ENCODE measurements at regions not wholly inside any gene's neighbourhood (a gene's known extent, or its start where the extent isn't known, plus 50 kb on each side); places are given as distances from the start of the nearest gene placed in this dataset.

DNA sequence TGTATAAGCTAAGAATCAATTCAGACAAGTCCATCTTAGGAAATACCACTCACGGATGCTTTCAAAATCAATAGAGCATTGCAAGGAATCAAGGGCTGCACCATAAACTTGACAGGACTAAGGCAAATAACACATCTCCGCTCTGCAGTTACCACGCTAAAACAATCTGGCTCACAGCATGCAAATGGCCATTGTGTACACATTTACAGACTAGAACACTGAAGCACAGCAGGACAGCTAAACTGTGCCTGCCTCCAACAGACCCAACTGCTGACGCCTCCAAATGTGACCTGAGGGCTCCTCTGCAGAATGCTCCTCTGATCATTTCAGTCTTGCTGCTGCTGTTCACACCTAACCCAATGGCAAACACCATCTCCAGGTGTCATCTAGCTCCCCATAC lies 104.3 kb downstream of the MEX3B start:
- ATAC-seq (no peak), DNase-seq (no peak)
- Histone ChIP-seq H3K4me3 (no peak overlapping the region), H3K4me1 (no peaks in the 10 kb centered on the region), H3K27ac (no peak overlapping the region), H3K36me3 (replicated peaks in 1 of 2; ENCODE audit: insufficient read depth in 1 of 2, low read depth in 2 of 2) (no peaks in the 10 kb centered on the region), H3K9me3 (no peaks in the 10 kb centered on the region), H3K27me3 (no peaks in the 10 kb centered on the region)
- intact Hi-C loops (cut with DNase I) = no loop called here
- WGBS, 2 donors = 25 to 58% methylated on average over 4 of the region's 4 CpGs
- TF ChIP-seq POLR2A (IDR thresholded peaks at IDR 0.05) = no peak
- TF ChIP-seq, protein P1, sequence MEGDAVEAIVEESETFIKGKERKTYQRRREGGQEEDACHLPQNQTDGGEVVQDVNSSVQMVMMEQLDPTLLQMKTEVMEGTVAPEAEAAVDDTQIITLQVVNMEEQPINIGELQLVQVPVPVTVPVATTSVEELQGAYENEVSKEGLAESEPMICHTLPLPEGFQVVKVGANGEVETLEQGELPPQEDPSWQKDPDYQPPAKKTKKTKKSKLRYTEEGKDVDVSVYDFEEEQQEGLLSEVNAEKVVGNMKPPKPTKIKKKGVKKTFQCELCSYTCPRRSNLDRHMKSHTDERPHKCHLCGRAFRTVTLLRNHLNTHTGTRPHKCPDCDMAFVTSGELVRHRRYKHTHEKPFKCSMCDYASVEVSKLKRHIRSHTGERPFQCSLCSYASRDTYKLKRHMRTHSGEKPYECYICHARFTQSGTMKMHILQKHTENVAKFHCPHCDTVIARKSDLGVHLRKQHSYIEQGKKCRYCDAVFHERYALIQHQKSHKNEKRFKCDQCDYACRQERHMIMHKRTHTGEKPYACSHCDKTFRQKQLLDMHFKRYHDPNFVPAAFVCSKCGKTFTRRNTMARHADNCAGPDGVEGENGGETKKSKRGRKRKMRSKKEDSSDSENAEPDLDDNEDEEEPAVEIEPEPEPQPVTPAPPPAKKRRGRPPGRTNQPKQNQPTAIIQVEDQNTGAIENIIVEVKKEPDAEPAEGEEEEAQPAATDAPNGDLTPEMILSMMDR (IDR thresholded peaks at IDR 0.05) = no peak

DNA sequence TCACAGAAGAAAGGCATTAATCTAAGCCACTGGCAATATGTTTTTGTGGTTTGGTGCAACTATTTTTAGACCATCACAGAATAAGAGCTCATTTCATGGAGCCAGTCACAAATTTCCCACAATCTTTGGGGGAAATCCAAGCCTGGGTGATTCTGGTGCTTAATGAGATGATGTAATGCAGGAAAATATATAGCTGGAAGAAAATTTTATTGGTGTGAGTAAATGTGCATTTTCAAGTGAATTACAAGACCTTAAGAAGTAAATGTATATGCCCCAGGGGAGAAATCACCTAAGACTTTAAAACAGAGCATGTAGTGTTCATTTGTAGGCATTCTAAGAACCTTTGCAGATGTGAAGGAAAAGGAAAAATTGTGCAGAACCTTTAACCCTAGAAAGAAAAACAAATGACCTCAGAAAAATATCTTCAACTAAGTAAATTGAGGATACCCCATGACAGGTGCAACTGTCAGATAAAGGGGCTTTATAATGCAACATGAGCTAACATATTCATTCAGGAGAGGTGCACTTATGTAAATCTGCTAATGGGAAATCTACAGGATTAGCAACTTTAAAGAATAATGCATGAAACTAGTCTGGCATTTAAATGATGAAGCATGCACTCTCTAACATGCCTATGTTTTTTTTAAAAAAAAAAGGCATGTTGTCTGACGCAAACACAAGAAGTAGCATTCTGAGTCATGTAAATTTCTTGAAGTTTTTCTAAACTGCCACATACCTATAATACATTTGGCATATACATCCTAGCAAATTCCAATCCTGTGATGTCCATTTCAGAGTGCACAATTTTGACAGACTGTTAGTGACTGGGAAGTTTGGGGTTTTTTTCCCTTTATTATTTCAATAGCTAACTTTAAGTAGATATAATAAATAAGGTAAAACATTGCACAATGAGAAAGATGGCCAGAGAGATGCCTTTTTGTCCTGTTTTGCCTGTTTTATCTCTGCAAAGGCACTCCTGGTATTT lies 105.1 kb downstream of the MEX3B start:
- intact Hi-C loops (cut with DNase I) = no loop called here
- no peaks in the 10 kb centered on the region for H3K36me3 ChIP-seq (replicated peaks in 1 of 2; ENCODE audit: insufficient read depth in 1 of 2, low read depth in 2 of 2)
- ATAC-seq (no peak), DNase-seq (no peak)
- no peak overlapping the region for H3K27ac ChIP-seq
- TF ChIP-seq, protein P1 (IDR thresholded peaks at IDR 0.05) = no peak
- H3K4me1 ChIP-seq = no peaks in the 10 kb centered on the region
- no peaks in the 10 kb centered on the region for H3K9me3 ChIP-seq
- no peaks in the 10 kb centered on the region for H3K27me3 ChIP-seq
- WGBS, 2 donors = 63 to 76% methylated on average over 1 of the region's 1 CpG
- no peak overlapping the region for H3K4me3 ChIP-seq

DNA sequence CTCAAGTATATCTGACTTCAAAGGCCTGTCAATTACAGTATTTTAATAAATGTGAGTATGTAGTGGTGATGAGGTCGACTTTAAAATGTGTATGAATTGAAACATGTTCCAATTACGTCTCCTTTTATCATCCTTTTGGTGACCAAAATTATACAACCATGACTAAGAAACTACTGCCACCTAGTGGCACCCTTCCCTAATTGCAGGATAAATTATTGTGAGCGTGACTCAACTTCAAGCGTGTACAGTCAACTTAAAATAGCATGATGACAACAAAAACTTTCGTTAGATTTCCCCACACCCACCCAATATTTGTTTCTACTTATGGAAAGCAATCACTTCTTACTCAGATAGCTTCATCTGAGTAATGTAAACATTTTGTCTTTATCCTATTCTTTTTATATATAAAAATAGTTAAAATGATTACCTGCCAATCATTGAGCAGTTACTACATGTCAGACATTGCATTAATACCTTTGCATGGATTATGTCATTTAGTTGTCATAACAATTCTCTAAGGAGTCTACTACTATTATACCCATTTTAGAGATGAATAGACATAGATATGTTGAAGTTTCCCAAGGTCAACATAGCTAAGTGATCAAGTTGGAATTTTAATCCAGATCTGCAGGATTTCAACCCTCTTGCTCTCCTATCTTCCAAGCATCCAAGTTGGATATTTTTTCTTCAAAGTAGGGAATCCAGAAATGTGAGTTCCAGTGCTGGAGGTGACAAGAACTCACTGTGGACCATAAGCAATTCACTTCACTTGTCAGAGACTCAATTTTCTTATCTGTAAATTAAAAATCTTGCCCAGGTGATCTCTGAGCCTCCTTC lies 106.0 kb downstream of the MEX3B start:
- ATAC-seq (no peak), DNase-seq (peak in 1 of 4 donors; percentile 11)
- no peaks in the 10 kb centered on the region for H3K36me3 ChIP-seq (replicated peaks in 1 of 2; ENCODE audit: insufficient read depth in 1 of 2, low read depth in 2 of 2)
- no peaks in the 10 kb centered on the region for H3K4me1 ChIP-seq
- H3K4me3 ChIP-seq = no peak overlapping the region
- TF ChIP-seq POLR2A (IDR thresholded peaks at IDR 0.05) = no peak
- TF ChIP-seq, protein P1 (IDR thresholded peaks at IDR 0.05) = peak; percentile 27 to 73 (median 58)
- H3K9me3 ChIP-seq = no peaks in the 10 kb centered on the region
- no peak overlapping the region for H3K27ac ChIP-seq
- intact Hi-C loops (cut with DNase I) = no loop called here
- 15 to 17% methylated on average over 5 of the region's 5 CpGs for WGBS, 2 donors
- H3K27me3 ChIP-seq = no peaks in the 10 kb centered on the region

DNA sequence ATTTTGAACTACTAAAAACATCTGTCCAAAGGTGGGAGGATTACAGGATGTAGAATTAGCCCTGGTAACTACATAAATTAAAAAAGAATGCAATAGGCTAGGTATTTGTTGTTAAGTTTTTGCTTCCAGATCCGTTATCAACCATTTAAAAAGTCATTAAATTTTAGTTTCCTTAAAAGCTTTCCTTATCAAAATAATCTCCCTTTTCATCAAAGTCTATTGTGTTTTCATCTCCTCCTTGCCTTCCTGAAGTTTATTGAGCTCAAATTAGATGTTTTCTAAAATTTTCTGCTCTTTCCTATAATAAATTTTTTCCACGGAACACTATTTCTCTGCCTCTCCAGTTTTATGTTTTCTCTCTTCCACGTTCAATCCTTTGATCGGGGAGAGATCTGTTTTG lies 108.6 kb downstream of the MEX3B start:
- Histone ChIP-seq H3K4me3 (no peak overlapping the region), H3K9me3 (no peaks in the 10 kb centered on the region), H3K4me1 (no peaks in the 10 kb centered on the region), H3K27me3 (no peaks in the 10 kb centered on the region), H3K36me3 (replicated peaks in 1 of 2; ENCODE audit: insufficient read depth in 1 of 2, low read depth in 2 of 2) (no peaks in the 10 kb centered on the region), H3K27ac (no peak overlapping the region)
- TF ChIP-seq, protein P1 (IDR thresholded peaks at IDR 0.05) = no peak
- TF ChIP-seq POLR2A (IDR thresholded peaks at IDR 0.05) = no peak
- intact Hi-C loops (cut with DNase I) = no loop called here
- DNase-seq (no peak), ATAC-seq (no peak)
- 49 to 51% methylated on average over 4 of the region's 4 CpGs for WGBS, 2 donors
